DND-41 (cell line): ENCODE measurements at regions not wholly inside any gene's neighbourhood (a gene's known extent, or its start where the extent isn't known, plus 50 kb on each side); places are given as distances from the start of the nearest gene placed in this dataset.

Experiments used
- EZH2 ChIP-seq: IDR thresholded peaks from 3 replicates; pipeline ENCODE4 v1.6.1; 2012; ENCODE audit warnings: borderline replicate concordance, low read depth, mild to moderate bottlenecking, moderate library complexity, low read length, inconsistent platforms; ENCODE audit not compliant: severe bottlenecking
- TF ChIP-seq, protein P1 (sequence below): IDR thresholded peaks from 2 replicates; pipeline ENCODE4 v1.5.1; 2012; ENCODE audit warnings: borderline replicate concordance, low read length, moderate library complexity, mild to moderate bottlenecking; ENCODE audit not compliant: poor library complexity, severe bottlenecking; ENCODE audit errors: extremely low read depth

GRCh38 chr9:23215688-23216087 lies 610.4 kb downstream of the ELAVL2 start:
- TF ChIP-seq, protein P1, sequence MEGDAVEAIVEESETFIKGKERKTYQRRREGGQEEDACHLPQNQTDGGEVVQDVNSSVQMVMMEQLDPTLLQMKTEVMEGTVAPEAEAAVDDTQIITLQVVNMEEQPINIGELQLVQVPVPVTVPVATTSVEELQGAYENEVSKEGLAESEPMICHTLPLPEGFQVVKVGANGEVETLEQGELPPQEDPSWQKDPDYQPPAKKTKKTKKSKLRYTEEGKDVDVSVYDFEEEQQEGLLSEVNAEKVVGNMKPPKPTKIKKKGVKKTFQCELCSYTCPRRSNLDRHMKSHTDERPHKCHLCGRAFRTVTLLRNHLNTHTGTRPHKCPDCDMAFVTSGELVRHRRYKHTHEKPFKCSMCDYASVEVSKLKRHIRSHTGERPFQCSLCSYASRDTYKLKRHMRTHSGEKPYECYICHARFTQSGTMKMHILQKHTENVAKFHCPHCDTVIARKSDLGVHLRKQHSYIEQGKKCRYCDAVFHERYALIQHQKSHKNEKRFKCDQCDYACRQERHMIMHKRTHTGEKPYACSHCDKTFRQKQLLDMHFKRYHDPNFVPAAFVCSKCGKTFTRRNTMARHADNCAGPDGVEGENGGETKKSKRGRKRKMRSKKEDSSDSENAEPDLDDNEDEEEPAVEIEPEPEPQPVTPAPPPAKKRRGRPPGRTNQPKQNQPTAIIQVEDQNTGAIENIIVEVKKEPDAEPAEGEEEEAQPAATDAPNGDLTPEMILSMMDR: no peak
- no peak for TF ChIP-seq EZH2
